GM21529 (cell line): ENCODE measurements at regions not wholly inside any gene's neighbourhood (a gene's known extent, or its start where the extent isn't known, plus 50 kb on each side); places are given as distances from the start of the nearest gene placed in this dataset.

Experiments used
- ATAC-seq: cut with Tn5 transposase; IDR thresholded peaks from one replicate; pipeline ENCODE4 v1.9.1; 2021; ENCODE audit not compliant: unreplicated experiment

DNA sequence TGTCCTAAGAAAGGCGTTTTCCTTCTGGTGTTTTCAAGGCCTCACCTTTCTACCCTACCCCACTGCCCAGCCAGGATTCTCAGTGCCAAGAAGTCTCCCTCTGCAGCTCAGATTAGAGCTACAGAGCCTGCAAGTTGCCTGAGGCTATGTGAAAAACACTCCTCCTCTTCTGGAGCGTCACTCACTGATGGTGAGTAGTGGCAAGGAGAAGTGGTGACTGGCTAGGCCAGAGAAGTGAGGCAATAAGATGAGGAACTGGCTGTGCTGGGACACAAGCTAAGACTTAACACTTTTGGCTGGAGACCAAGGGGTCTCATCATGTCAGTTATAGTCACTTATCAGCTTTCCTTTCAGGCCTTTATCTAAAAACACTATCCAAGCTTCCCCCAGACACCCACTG is 86.7 kb upstream of the PRKAR2B start:
- no peak for ATAC-seq

DNA sequence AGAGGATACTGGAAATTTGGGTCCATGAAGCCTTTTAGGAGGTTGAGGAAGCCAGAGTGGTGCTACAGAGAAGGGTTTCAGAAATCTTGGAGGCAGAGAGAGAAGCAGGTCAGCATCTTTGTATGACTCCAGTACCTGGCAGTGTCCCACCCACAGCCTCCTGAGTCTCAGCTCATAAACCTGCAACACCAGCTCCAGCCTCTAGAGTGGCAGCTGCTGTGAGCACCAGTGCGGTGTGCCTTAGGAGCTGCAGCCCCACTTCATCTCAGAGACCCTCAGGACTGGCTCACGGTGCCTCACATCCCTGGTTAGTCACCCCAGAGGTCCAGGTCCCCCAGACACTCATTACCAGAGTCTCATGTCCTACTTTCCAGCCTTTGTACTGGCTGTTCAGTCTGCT is 84.8 kb upstream of the PRKAR2B start:
- ATAC-seq = peak; percentile 63

DNA sequence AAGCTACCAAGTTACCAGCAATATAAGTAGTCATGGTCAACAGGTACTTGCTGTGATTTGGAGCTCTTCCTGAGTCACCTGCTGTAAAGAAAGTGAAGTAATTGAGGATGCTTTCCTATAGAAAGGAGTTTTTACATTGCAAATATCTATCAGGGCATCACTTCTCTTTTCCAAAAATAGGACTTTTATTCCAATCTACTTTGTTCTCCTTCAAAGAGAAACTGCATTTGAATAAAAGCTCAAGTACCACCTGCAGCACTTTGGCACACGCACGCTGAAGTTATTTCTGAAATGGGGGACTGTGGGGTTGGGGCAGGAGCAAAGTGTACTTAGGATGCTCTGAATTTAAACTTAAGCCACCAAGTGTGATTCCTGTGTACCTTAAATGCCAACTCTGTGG is 81.8 kb upstream of the PRKAR2B start:
- no peak for ATAC-seq

DNA sequence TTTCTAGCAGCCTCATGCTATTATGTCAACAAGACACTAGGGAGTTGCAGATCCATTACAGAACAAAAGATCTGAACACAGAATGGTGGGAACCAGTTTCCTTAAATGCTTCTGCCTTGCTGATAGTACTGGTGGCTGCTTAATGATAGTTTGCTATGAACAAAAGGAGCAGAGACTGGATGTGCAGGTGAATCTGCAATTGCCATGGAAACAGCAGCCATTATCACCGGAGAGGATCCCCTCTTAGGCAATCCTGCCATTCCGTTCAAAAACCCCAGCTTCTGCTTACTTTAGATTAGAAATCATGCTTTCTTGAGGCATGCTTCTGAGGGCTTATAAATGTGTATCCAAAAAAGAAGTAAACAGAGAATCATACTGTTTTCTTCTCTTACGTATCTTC is 80.0 kb upstream of the PRKAR2B start:
- ATAC-seq = no peak

DNA sequence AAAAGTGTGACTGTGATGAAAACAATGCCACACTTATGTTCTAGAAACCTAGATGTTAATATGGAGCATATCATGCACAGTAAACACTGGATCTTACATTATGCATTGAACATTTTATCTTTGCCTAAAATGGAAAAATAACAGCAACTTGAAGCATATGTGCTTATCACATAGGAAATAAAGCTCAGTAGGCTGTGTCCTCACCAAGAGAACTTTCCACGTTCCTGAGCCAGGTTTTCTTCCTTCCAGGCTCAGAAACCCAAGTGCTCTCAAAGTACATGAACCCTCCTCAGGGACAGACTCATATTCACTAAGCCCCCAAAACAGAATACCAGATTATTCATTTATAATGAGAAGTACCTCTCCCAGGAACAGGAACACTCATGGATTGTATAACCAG is 79.4 kb upstream of the PRKAR2B start:
- no peak for ATAC-seq

DNA sequence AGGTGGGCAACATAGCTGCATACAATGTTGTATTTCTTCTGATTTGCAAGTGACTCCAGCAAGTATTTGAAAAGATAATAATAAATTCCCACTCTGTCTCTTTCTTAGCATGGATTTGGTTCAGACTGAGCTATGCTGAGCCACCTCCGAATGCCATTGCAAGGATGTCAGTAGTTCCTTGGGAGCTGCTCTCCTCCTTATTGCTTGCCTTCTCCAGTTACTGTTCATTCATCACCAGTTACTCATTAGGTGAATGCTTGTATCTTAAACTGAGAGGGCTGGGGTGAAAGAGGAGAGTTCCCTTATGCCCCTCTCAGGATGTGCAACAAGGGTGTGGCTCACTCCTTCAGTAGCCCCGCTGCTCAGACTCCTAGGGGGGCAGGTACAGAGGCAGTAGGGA is 78.4 kb upstream of the PRKAR2B start:
- ATAC-seq = no peak

DNA sequence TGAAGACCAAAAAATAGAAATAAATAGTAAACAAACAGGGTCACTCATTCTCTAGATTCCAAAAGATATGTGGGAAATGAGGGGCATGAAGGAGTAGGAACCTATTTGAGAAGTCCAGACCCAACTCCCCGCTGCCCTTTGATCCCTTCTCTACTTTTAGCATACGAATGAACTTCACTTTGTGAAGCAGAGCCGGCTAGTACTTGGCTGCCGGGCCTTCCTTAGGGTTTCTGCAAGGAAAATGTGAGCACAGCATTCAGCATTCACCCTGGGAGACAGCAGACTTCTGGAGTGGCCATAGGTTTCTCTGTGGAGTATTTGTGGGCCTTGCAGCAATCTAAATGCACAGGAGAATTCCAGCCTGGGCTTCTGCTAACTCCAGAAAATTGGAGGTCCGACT is 76.3 kb upstream of the PRKAR2B start:
- ATAC-seq = no peak

DNA sequence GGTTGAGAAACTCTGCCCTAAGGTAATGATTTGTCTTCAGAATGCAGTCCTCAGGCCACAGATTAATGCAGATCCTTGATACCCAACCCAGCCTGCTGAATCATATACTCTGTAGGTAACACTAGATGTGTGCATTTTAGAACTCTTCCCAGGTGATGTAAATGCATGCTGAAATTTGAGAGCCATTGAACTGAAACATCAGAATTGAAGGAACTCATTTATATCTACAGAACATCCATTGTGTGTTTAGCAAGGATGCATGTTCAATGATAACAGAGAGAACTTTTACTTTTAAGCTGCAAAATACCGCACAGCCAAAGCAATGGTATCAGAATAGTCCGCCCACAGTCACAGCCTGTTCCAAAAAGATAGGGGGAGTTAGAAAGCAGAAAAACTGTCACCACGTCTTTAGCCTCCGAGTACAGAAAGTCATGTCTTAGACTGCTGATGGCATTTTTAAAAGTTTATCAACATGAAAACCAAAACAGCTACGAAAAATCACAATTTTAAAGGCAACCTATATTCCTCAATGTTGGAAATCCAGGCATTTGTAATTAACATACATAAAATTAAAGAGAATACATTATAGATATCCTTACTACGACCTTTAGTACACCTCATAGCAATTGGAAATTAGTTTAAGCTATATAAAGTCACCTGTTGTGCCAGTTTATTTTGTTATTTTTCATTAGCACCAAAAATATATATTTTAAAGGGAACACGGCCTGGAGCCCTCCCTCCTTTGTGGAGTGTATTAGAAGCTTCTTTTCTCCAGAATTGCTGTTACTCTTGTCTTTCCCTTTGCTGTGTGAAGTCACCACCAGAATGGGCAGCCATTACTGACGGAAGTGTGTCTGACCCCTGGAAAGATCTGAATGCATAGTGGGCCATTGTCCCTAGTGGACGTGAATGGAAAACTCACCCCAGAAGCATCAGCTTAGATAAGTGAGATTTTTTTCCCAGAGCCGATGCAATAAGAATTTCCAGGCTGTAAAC is 65.8 kb upstream of the PRKAR2B start:
- ATAC-seq = no peak

DNA sequence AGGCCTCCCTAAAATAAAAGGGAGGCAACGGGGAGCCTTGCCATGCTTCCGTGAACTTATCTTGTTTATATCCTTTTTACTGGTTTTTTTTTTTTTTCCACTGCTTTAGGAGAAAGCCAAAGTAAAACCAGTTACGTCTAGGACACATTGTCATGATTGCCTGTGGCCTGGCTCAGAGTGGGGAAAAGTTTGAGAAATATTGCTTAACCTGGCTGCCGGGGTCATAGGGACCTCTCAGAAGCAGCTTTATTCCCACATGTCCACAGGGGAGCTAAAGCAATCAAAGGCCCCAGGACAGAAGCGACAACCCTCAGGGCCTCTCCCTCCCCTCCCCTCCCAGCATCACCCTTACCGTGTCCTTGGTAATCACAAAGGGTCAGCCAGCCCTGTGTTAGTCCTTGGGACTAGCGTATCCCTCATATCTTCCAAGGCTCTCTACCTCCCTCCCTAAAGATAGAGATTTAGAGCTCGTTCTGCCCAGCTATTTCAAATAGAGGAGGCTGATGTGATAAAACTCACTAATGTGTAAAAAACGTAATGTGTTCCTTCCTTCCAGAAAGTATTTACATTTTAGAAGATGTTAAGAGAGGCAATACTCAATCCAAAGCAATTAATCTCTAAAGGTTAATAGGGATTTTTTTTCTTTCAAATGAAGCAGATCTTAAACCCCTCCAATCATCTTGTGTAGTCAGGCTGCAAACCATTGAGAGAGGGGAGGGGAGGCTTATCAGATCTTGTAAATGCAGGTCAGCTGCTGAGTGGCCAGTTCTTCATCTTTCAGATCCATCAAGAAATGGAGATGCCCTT is 64.8 kb upstream of the PRKAR2B start:
- ATAC-seq = no peak

DNA sequence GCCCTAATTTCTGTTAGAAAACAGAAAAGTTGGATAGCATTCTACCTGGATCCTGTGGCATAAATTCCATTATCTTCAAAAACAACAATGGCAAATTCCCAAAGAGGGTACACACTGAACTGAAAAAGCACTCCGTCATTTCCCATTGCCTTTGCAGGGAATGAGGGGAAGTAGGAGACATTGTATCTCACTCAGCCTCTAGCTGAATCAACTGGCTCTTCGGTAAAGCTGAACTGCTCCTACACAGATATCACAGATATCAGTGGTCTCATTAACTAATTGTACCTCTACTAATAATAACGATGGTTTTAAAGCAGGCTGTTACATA is 64.2 kb upstream of the PRKAR2B start:
- no peak for ATAC-seq

DNA sequence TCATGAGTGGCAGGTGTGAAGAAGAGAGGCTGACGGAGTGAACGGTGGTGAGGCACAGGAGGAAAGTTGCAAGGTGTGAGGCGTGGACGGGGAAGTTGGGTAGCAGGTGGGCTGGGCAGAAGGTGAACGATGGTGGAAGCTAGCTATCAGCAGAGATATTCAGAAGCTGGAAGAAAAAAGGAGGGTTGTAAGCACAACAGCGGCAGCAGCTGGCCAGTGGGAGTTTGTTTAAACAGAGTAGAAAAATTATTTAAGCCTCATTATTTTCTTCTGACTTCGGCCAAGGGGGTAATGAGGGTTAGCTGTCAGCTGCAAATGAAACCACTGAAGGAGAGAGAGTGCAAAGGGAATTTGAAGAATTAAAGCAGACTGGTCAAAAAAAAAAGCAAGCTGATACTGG is 62.1 kb upstream of the PRKAR2B start:
- ATAC-seq = no peak

DNA sequence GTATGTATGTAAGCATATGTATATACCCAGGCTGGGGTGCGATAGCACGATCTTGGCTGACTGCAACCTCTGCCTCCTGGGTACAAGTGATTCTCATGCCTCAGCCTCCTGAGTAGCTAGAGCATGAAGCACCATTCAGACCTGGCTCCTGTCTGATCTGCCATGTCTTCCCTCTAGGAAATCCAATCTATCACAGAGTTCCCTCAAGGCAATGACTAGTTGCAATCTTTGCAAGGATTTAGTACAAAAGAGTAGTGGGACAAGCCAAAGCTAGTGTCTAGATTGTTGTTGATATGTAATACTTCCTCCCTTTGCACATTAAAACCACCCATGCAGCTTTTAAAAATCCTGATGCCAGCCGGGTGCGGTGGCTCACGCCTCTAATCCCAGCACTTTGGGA is 60.5 kb upstream of the PRKAR2B start:
- no peak for ATAC-seq

DNA sequence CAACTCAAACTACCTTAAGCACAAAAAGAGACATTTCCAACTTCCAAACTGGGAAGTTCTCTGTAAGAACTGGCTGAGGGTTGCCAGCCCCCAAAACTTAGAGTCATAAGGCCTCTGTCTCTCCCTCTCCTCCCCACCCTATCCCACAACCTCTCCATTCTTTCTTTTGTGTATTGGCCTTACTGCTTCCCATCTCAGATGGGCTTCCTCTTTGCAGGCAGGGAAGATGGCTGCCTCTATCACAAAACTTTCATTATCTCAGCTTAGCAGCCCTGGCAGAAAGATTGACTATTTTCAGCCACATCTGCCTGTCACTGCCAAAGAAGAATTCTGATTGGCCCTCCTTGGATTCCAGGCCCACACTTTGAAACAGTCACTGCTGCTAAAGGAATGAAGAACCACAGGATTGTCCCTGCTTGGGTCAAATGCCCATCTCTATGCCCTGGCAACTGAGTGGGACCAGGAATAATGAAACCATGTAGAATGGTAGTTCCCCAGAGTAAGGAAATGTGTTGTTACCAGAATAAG is 58.0 kb upstream of the PRKAR2B start:
- ATAC-seq = no peak

DNA sequence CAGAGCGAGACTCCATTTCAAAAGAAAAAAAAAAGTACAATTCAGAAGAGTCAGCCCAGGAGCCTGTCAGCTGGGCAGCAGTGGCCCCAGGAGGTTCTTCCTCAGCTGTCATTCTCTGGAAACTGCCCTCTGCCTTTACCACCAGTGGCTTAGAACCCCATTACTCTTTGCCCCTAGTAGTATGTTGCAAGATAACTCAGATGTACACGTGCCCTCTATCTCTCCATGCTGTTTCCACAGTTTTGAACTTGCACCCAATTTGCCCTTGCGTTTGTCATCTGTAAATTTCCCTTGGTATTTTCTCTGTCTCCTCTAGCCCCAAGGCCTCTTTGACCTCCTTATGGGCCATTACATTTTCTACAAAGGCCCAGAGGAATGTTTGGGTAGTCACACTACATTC is 56.7 kb upstream of the PRKAR2B start:
- no peak for ATAC-seq

DNA sequence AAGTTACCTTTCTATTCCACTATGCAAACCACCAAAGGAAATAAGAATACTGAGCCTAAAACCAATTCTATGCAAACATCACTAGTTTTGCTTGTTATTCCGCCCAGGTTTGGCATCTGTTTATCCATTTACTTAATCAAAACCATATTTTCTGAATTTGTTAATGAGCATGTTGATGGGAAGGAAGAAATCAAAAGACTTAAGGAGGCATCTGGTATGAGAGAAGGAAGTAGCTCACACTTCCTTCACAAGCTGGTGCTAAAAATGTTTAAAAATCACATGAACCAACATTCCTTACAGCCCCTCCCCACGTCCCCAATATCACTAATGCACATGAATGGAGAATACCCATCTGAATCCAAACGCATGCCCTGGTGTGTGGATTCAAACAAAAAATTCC is 52.0 kb upstream of the PRKAR2B start:
- no peak for ATAC-seq
